Common myeloid progenitor, CD34-positive (primary cell): ENCODE measurements at regions not wholly inside any gene's neighbourhood (a gene's known extent, or its start where the extent isn't known, plus 50 kb on each side); places are given as distances from the start of the nearest gene placed in this dataset.

Source experiments
- CTCF ChIA-PET: fragments of 350-600 bp; sonication (Branson Sonifier 250); formaldehyde crosslinking; loops from one replicate; lab custom pipeline; 2021; ENCODE audit warnings: antibody characterized with exemption; lab: Charles Lee
- POLR2A ChIA-PET: fragments of 350-600 bp; sonication (Branson Sonifier 250); formaldehyde crosslinking; loops from one replicate; lab custom pipeline; 2021; ENCODE audit warnings: antibody characterized with exemption; lab: Charles Lee
- DNase-seq, 3 donors: peaks; one replicate each; pipeline versions ENCODE4 v3.0.0 to v3.0.0-alpha.2; 2013
- H3K27ac ChIP-seq, 2 experiments: 1 replicate in 1 of 2; 2 replicates in 1 of 2; pipeline ENCODE4 v1.7.0; 2013; ENCODE audit warnings: inconsistent platforms in 2 of 2, low read length in 2 of 2, mild to moderate bottlenecking in 2 of 2, low read depth in 1 of 2, moderate library complexity in 1 of 2; ENCODE audit not compliant: severe bottlenecking in 2 of 2, insufficient read depth in 1 of 2, poor library complexity in 1 of 2
- H3K27me3 ChIP-seq, 5 experiments: replicated peaks in 2 of 5; 1 replicate in 3 of 5; 2 replicates in 2 of 5; pipeline versions ENCODE4 v1.6.1 to v1.7.0; 2013; ENCODE audit warnings: low read length in 4 of 5, mild to moderate bottlenecking in 2 of 5, moderate library complexity in 2 of 5, inconsistent platforms in 1 of 5; ENCODE audit not compliant: insufficient read depth in 5 of 5, control insufficient read depth in 4 of 5
- H3K36me3 ChIP-seq, 4 experiments: 1 replicate in 2 of 4; 2 replicates in 2 of 4; pipeline versions ENCODE4 v1.6.1 to v1.7.0; 2013; ENCODE audit warnings: low read length in 3 of 4, control low read depth in 1 of 4, mild to moderate bottlenecking in 1 of 4; ENCODE audit not compliant: control insufficient read depth in 4 of 4, insufficient read depth in 4 of 4
- H3K4me1 ChIP-seq, 4 experiments: 1 replicate in 3 of 4; 2 replicates in 1 of 4; pipeline versions ENCODE4 v1.6.1 to v1.7.1; 2013; ENCODE audit warnings: low read length in 3 of 4, mild to moderate bottlenecking in 3 of 4, control low read depth in 1 of 4, inconsistent platforms in 1 of 4, moderate library complexity in 1 of 4; ENCODE audit not compliant: control insufficient read depth in 4 of 4, insufficient read depth in 4 of 4; ENCODE audit errors: control extremely low read depth in 1 of 4
- H3K4me3 ChIP-seq, 7 experiments: 1 replicate in 4 of 7; 2 replicates in 3 of 7; pipeline versions ENCODE4 v1.5.1 to v1.7.0; 2013; ENCODE audit warnings: mild to moderate bottlenecking in 7 of 7, low read length in 6 of 7, moderate library complexity in 6 of 7, inconsistent platforms in 2 of 7, low read depth in 2 of 7, control low read depth in 1 of 7; ENCODE audit not compliant: insufficient read depth in 4 of 7, control insufficient read depth in 1 of 7; ENCODE audit errors: extremely low read depth in 1 of 7
- H3K9me3 ChIP-seq, 5 experiments: 1 replicate in 4 of 5; 2 replicates in 1 of 5; pipeline versions ENCODE4 v1.6.1 to v1.7.1; 2013; ENCODE audit warnings: low read length in 4 of 5, mild to moderate bottlenecking in 2 of 5, inconsistent platforms in 1 of 5, low read depth in 1 of 5, moderate library complexity in 1 of 5; ENCODE audit not compliant: control insufficient read depth in 4 of 5, insufficient read depth in 2 of 5; ENCODE audit errors: control extremely low read depth in 1 of 5
- WGBS: methylation state at CpG from one replicate; pipeline ENCODE4 v1.1.5; 2013; ENCODE audit not compliant: insufficient coverage; 5-methylcytosine and 5-hydroxymethylcytosine counted together

DNA sequence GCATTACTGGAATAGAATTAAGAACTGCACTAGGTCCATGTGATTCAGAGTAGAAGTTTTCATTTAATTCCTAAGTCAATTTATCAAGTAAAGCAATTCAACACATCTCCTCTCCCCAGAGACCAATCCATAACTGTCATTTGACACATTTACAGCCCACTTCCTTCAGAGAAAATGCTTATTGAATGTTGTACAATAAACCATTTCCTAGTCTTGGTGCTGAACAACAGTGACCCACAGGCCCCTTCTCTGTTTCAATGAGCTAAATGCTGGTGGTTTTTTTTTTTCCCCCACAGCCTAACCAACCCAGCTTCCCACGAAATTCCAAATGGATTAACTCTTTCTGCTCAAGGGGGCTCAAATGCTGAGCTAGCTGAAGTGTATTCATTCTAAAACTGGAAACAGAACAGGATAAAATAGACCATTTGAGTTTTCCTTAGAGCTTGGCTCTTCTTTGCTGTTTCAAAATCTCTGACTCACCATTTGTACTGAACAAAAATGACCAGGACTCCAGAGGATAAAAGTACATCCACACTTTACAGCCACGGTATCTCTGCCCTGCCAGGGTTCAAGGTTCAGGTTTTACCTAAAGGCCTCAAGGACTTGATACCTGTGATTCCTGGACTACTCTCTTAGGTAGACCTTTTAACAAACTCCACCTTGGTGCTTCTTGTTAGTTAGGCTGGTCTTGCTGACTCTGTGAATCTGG, 62.3 kb downstream of the TMEM100 start:
- H3K4me1 ChIP-seq = peaks cover 0 to 22% (median 4%) of the 10 kb centered on the region in 4 experiments
- peak in 2 of 3 donors; percentile 14 to 16 for DNase-seq
- H3K27me3 ChIP-seq = no peaks in the 10 kb centered on the region
- peaks cover 0 to 5% (median 0%) of the 10 kb centered on the region in 5 experiments for H3K9me3 ChIP-seq
- POLR2A ChIA-PET = no interaction called here
- CTCF ChIA-PET = interaction anchor here (0.7 to 1.1 kb wide), 2 partner anchors 57 to 59 kb away, joined by 3 read pairs; no protein-coding TSS in a partner anchor
- 100% methylated on average over 1 of the region's 2 CpGs for WGBS
- H3K36me3 ChIP-seq = no peaks in the 10 kb centered on the region
- H3K27ac ChIP-seq = no peak overlapping the region
- no peak overlapping the region for H3K4me3 ChIP-seq

DNA sequence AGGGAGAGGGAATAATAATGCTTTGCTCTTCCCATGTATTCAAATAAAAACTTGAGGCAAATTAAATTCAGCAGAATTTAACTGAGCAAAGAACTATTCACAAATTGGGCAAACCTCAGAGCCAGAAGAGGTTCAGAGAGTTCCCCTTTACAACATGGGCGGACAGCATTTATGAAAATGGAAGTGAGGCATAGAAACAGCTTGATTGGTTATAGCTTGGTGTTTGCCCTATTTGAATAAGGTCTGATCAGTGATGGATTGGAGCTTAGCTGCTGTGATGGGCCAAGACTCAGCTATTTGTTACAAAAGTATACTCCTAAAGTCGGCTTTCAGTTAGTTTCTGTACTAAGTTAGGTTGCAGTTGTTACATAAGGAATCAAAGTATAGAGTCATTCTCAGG, 63.0 kb downstream of the TMEM100 start:
- Histone ChIP-seq H3K27ac (no peak overlapping the region), H3K9me3 (peaks cover 0 to under 1% (median 0%) of the 10 kb centered on the region in 5 experiments), H3K27me3 (no peaks in the 10 kb centered on the region), H3K4me3 (no peak overlapping the region), H3K4me1 (peaks cover 0 to 26% (median 4%) of the 10 kb centered on the region in 4 experiments), H3K36me3 (no peaks in the 10 kb centered on the region)
- WGBS = 100% methylated on average over 1 of the region's 2 CpGs
- no peak for DNase-seq
- ChIA-PET CTCF (interaction anchor here (0.7 to 1.1 kb wide), 2 partner anchors 58 kb away, joined by 3 read pairs; no protein-coding TSS in a partner anchor), POLR2A (no interaction called here)

DNA sequence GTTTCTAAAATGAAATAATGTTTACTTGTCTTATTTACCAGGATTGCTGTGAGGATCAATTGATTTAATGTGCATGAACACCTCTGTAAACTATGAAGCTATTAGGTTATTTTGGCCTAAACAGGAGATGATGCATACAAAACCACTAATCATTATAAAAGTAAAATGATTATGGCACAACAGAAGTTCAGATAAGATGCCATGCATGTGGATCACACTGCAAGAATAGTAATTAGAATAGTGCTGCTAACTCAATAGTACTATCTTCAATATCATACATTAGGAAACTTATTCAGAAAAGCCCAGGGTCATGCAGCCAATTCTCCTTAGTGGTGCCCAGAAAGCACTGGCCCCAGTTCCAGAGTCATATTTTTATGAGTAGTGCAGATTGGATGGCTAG, 66.9 kb downstream of the TMEM100 start:
- Histone ChIP-seq H3K27ac (no peak overlapping the region), H3K4me1 (peaks cover 0 to 19% (median 4%) of the 10 kb centered on the region in 4 experiments), H3K9me3 (no peaks in the 10 kb centered on the region), H3K36me3 (no peaks in the 10 kb centered on the region), H3K4me3 (no peak overlapping the region), H3K27me3 (no peaks in the 10 kb centered on the region)
- DNase-seq = no peak
- ChIA-PET POLR2A (no interaction called here), CTCF (no interaction called here)

DNA sequence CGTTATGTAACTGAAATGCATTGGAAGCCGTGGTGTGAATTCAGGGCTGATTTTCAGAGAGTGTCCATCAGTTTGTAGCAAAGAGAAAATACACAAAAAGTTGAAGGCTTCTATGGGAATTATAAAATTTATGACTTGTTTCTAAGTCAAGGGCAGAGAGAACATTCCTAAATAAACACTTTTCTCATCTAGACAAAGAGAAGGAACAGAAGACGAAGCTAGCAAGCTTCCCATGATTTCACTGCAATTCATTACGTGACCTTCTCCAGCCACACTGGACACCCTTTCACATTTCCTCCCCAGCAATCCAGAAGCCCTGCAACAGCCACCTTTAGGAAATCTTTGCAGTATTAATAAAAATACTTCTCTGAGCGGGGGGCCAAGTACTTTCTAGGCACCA, 67.8 kb downstream of the TMEM100 start:
- Histone ChIP-seq H3K27ac (no peak overlapping the region), H3K27me3 (no peaks in the 10 kb centered on the region), H3K36me3 (no peaks in the 10 kb centered on the region), H3K4me1 (peaks cover 0 to 11% (median 1%) of the 10 kb centered on the region in 4 experiments), H3K4me3 (no peak overlapping the region), H3K9me3 (no peaks in the 10 kb centered on the region)
- CTCF ChIA-PET = no interaction called here
- 78% methylated on average over 1 of the region's 5 CpGs for WGBS
- POLR2A ChIA-PET = no interaction called here
- no peak for DNase-seq

DNA sequence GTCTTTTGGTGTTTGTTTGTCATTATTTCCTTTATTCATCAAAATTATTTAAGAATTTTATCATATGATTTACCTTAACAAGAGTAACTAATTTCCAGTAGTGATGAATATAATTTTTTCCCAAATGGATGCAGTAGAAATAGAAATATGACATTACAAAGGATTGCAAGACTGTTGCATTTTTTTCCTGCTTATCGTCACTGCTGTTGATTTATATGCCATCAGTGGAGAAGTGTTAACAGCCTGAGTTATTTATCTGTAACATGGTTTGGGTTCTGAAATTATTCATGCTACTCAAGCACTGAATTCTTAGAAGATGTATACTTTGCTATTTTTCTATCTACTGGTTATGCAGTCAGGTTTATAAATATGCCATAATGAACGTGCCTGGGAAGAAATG, 68.6 kb downstream of the TMEM100 start:
- H3K4me1 ChIP-seq = peaks cover 0 to 6% (median 0%) of the 10 kb centered on the region in 4 experiments
- H3K27me3 ChIP-seq = no peaks in the 10 kb centered on the region
- ChIA-PET CTCF (no interaction called here), POLR2A (no interaction called here)
- no peak overlapping the region for H3K4me3 ChIP-seq
- DNase-seq = no peak
- H3K27ac ChIP-seq = no peak overlapping the region
- H3K9me3 ChIP-seq = peaks cover 0 to 3% (median 0%) of the 10 kb centered on the region in 5 experiments
- 17% methylated on average over 1 of the region's 2 CpGs for whole genome bisulfite sequencing
- H3K36me3 ChIP-seq = no peaks in the 10 kb centered on the region

DNA sequence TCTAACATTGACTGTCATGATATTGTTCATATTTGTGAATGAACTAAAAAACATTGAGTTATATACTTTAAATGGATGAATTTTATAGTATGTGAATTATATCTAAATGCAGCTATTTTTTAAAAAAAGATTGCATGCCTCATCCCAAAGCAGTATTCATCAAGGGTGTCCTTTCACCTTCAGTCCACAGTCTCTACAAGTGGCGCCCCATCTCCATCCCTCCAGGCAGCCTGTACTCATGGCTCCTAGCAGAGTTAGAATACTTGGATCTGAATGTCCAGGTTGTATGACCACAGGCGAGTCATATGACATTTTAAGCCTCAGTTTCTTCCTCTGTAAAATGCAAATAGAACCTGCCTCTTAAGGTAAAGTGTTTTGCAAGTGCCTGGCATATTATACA, 69.8 kb downstream of the TMEM100 start:
- POLR2A ChIA-PET = no interaction called here
- Histone ChIP-seq H3K4me3 (no peak overlapping the region), H3K4me1 (peaks cover 0 to 6% (median 0%) of the 10 kb centered on the region in 4 experiments), H3K36me3 (no peaks in the 10 kb centered on the region), H3K9me3 (peaks cover 0 to 3% (median 0%) of the 10 kb centered on the region in 5 experiments), H3K27ac (no peak overlapping the region), H3K27me3 (no peaks in the 10 kb centered on the region)
- 92% methylated on average over 2 of the region's 2 CpGs for WGBS
- CTCF ChIA-PET = no interaction called here
- no peak for DNase-seq

DNA sequence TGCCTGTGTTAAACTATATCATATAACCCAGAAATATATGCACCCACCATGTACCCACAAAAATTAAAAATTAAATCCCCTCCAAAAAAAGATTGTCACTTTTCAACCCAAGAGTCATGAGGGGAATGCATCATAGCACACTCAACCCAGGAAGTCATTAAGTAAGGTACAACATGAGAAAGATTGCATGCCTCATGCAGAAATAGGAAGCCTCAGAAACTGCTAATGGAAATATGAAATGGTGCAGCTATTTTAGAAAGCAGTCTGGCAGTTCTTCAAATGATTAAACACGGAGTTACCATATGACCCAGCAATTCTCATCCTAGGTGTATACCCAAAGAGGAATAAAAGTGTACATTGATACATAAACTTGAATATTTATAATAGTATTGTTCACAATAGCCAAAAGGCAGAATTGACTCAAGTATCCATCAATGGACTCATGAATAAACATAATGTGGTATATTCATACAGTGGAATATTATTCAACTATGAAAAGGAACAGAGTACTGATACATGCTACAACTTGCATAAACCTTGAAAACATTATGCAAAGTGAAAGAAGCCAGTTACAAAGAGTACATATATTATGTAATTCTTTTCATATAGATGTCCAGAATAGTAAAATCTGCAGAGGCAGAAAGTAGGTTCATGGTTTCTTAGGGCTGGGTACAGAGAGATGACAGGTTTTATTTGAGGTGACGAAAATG, 70.4 kb downstream of the TMEM100 start:
- CTCF ChIA-PET = no interaction called here

More for the DNA sequence above, 70.4 kb downstream of the TMEM100 start:
- Histone ChIP-seq H3K4me3 (no peak overlapping the region), H3K27ac (no peak overlapping the region), H3K4me1 (peaks cover 0 to 6% (median 0%) of the 10 kb centered on the region in 4 experiments), H3K36me3 (no peaks in the 10 kb centered on the region), H3K9me3 (peaks cover 0 to 3% (median 0%) of the 10 kb centered on the region in 5 experiments), H3K27me3 (no peaks in the 10 kb centered on the region)
- POLR2A ChIA-PET = no interaction called here
- DNase-seq = no peak
- no CpG with 5 or more reads among the region's 2 CpGs for WGBS
